Breast epithelium (tissue), 4 donors: ENCODE measurements at regions not wholly inside any gene's neighbourhood (a gene's known extent, or its start where the extent isn't known, plus 50 kb on each side); places are given as distances from the start of the nearest gene placed in this dataset.

ENCODE experiments used
- DNase-seq, 2 donors: peaks; one replicate each; pipeline ENCODE4 v3.0.0-alpha.2; 2019; ENCODE audit warnings: low spot score in 2 of 2
- H3K27ac ChIP-seq, 2 donors: fragments of 200-600 bp; sonication (generic) in 1 of 2; one replicate each; pipeline ENCODE4 v1.5.1; 2016 to 2019; ENCODE audit warnings: mild to moderate bottlenecking in 1 of 2
- H3K27me3 ChIP-seq, 2 donors: fragments of 200-600 bp; sonication (generic) in 1 of 2; one replicate each; pipeline versions ENCODE4 v1.5.1 to v1.6.0; 2017 to 2019; ENCODE audit warnings: control low read depth in 1 of 2, mild to moderate bottlenecking in 1 of 2
- H3K36me3 ChIP-seq: fragments of 200-600 bp; one replicate; pipeline ENCODE4 v1.5.1; 2019
- H3K4me1 ChIP-seq, 2 donors: fragments of 200-600 bp; sonication (generic); one replicate each; pipeline ENCODE4 v1.5.1; 2016 to 2019; ENCODE audit warnings: control low read depth in 1 of 2
- H3K4me3 ChIP-seq, 3 donors: fragments of 200-600 bp; sonication (generic); 1 replicate in 2 of 3; 2 replicates in 1 of 3; pipeline ENCODE4 v1.5.1; 2016 to 2019; ENCODE audit warnings: mild to moderate bottlenecking in 3 of 3, moderate library complexity in 2 of 3
- H3K9me3 ChIP-seq, 2 donors: fragments of 200-600 bp; sonication (generic) in 1 of 2; one replicate each; pipeline ENCODE4 v1.5.1; 2016 to 2019; ENCODE audit warnings: control low read depth in 1 of 2
- CTCF ChIP-seq, 3 donors: fragments of 450-650 bp; IDR thresholded peaks; one replicate each; pipeline ENCODE4 v1.5.1; 2016 to 2017; ENCODE audit warnings: antibody characterized with exemption in 3 of 3, mild to moderate bottlenecking in 3 of 3, moderate library complexity in 3 of 3
- POLR2A ChIP-seq: fragments of 450-650 bp; IDR thresholded peaks from one replicate; pipeline ENCODE4 v1.6.1; 2016; ENCODE audit warnings: antibody characterized with exemption, mild to moderate bottlenecking, moderate library complexity
- POLR2AphosphoS5 ChIP-seq, 3 donors: sonication (generic); formaldehyde crosslinking; IDR thresholded peaks; one replicate each; pipeline ENCODE4 v1.6.1; 2017; ENCODE audit warnings: antibody characterized with exemption in 3 of 3
- intact Hi-C: fragments of 100-400 bp; cut with DNase I; formaldehyde crosslinking; loops from one replicate; pipeline ENCODE4 v1.15.1; 2023; ENCODE audit warnings: low total_unique reads

GRCh38 chr2:65620026-65620425 lies 187.6 kb upstream of the SPRED2 start:
- TF ChIP-seq CTCF (IDR thresholded peaks at IDR 0.05) (no peak), POLR2AphosphoS5 (IDR thresholded peaks at IDR 0.05) (no peak), POLR2A (no peak)
- no peaks in the 10 kb centered on the region for H3K36me3 ChIP-seq
- H3K27me3 ChIP-seq, result no peaks in the 10 kb centered on the region
- H3K4me1 ChIP-seq, result no peaks in the 10 kb centered on the region
- intact Hi-C loops, result no loop called here
- no peak overlapping the region for H3K27ac ChIP-seq
- H3K9me3 ChIP-seq, result no peaks in the 10 kb centered on the region
- DNase-seq, result no peak
- no peak overlapping the region for H3K4me3 ChIP-seq

DNA sequence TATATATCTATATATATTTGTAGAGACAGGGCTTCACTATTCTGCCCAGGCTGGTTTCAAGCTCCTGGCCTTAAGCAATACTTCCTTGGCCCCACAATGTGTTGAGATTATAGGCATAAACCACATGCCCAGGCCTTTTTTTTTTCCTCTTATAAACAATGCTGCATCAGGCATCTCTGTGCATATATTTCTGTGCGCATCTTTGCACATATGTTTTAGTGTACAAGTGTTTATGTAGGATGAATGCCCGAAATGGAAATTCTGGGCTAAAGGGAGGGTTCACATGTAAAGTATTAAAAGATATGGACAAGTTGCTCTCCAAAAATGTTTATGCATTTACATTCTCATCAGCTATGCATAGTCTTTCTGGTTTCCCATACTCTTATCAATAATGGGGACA lies 183.2 kb upstream of the SPRED2 start:
- no peak for DNase-seq
- no peak overlapping the region for H3K27ac ChIP-seq
- H3K36me3 ChIP-seq, result no peaks in the 10 kb centered on the region
- no peaks in the 10 kb centered on the region for H3K4me1 ChIP-seq
- H3K9me3 ChIP-seq, result no peaks in the 10 kb centered on the region
- H3K4me3 ChIP-seq, result no peak overlapping the region
- intact Hi-C loops, result no loop called here
- no peaks in the 10 kb centered on the region for H3K27me3 ChIP-seq
- TF ChIP-seq CTCF (IDR thresholded peaks at IDR 0.05), result no peak
- no peak for TF ChIP-seq POLR2AphosphoS5 (IDR thresholded peaks at IDR 0.05)
- TF ChIP-seq POLR2A, result no peak

GRCh38 chr2:65613968-65614555 lies 181.7 kb upstream of the SPRED2 start:
- intact Hi-C loops, result no loop called here
- Histone ChIP-seq H3K36me3 (no peaks in the 10 kb centered on the region), H3K27ac (no peak overlapping the region), H3K27me3 (no peaks in the 10 kb centered on the region), H3K9me3 (no peaks in the 10 kb centered on the region), H3K4me1 (no peaks in the 10 kb centered on the region), H3K4me3 (no peak overlapping the region)
- TF ChIP-seq CTCF (IDR thresholded peaks at IDR 0.05) (no peak), POLR2A (no peak), POLR2AphosphoS5 (IDR thresholded peaks at IDR 0.05) (no peak)
- no peak for DNase-seq

DNA sequence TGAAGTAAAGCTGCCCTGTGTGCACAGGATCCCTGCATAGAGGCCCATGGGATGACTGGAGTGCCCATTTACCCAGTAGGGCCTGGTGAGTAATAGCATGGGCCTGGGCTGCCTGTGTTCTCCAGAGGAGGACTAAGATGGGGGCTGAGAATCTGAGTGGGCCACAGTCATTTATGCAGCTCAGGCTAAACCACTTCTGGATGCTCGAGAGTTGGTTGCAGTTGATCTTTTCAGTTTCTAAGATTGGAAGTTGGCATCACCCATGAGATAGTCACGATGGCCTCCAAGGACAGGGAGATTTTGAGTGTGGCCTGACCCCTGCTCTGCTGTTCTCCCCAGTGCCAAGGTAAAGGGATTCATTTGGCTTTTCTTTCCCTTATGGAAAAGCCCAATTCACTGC lies 179.1 kb upstream of the SPRED2 start:
- Histone ChIP-seq H3K4me3 (no peak overlapping the region), H3K4me1 (no peaks in the 10 kb centered on the region), H3K27me3 (no peaks in the 10 kb centered on the region), H3K27ac (no peak overlapping the region), H3K36me3 (no peaks in the 10 kb centered on the region), H3K9me3 (no peaks in the 10 kb centered on the region)
- no peak for DNase-seq
- TF ChIP-seq POLR2A (no peak), CTCF (IDR thresholded peaks at IDR 0.05) (no peak), POLR2AphosphoS5 (IDR thresholded peaks at IDR 0.05) (no peak)
- intact Hi-C loops, result no loop called here

- no peaks in the 10 kb centered on the region for H3K9me3 ChIP-seq
- intact Hi-C loops, result no loop called here
- DNase-seq, result no peak
- H3K4me1 ChIP-seq, result no peaks in the 10 kb centered on the region
- no peaks in the 10 kb centered on the region for H3K36me3 ChIP-seq
- H3K27me3 ChIP-seq, result no peaks in the 10 kb centered on the region
- TF ChIP-seq POLR2AphosphoS5 (IDR thresholded peaks at IDR 0.05) (no peak), CTCF (IDR thresholded peaks at IDR 0.05) (no peak), POLR2A (no peak)
- H3K27ac ChIP-seq, result no peak overlapping the region
- H3K4me3 ChIP-seq, result peak overlapping the region in 2 of 3 donors; percentile 12 to 39
Observed at GRCh38 chr2:65608916-65609315, 176.5 kb upstream of the SPRED2 start.
